Stomach (tissue), 4 donors: ENCODE measurements at regions not wholly inside any gene's neighbourhood (a gene's known extent, or its start where the extent isn't known, plus 50 kb on each side); places are given as distances from the start of the nearest gene placed in this dataset.

ENCODE experiments used
- EP300 ChIP-seq: sonication (generic); formaldehyde crosslinking; IDR thresholded peaks from one replicate; pipeline ENCODE4 v1.6.1; 2017; ENCODE audit warnings: antibody characterized with exemption
- POLR2A ChIP-seq, 4 donors: fragments of 450-650 bp; IDR thresholded peaks; one replicate each; pipeline ENCODE4 v1.6.1; 2016; ENCODE audit warnings: antibody characterized with exemption in 4 of 4, control low read depth in 2 of 4, mild to moderate bottlenecking in 1 of 4, moderate library complexity in 1 of 4
- POLR2AphosphoS5 ChIP-seq, 3 donors: sonication (generic); formaldehyde crosslinking; IDR thresholded peaks; one replicate each; pipeline ENCODE4 v1.6.1; 2016; ENCODE audit warnings: antibody characterized with exemption in 3 of 3
- TF ChIP-seq, protein P1 (sequence below), 7 experiments: fragments of 450-650 bp in 4 of 7; fragments of 200-600 bp in 3 of 7; sonication (generic) in 3 of 7; IDR thresholded peaks; one replicate each; pipeline ENCODE4 v1.5.1; 2016 to 2019; ENCODE audit warnings: antibody characterized with exemption in 7 of 7, control low read depth in 2 of 7, mild to moderate bottlenecking in 1 of 7

GRCh38 chr4:97028785-97029184 is 1114.5 kb downstream of the STPG2 start:
- no peak for TF ChIP-seq EP300
- TF ChIP-seq, protein P1, sequence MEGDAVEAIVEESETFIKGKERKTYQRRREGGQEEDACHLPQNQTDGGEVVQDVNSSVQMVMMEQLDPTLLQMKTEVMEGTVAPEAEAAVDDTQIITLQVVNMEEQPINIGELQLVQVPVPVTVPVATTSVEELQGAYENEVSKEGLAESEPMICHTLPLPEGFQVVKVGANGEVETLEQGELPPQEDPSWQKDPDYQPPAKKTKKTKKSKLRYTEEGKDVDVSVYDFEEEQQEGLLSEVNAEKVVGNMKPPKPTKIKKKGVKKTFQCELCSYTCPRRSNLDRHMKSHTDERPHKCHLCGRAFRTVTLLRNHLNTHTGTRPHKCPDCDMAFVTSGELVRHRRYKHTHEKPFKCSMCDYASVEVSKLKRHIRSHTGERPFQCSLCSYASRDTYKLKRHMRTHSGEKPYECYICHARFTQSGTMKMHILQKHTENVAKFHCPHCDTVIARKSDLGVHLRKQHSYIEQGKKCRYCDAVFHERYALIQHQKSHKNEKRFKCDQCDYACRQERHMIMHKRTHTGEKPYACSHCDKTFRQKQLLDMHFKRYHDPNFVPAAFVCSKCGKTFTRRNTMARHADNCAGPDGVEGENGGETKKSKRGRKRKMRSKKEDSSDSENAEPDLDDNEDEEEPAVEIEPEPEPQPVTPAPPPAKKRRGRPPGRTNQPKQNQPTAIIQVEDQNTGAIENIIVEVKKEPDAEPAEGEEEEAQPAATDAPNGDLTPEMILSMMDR (IDR thresholded peaks at IDR 0.05), result no peak
- TF ChIP-seq POLR2AphosphoS5 (IDR thresholded peaks at IDR 0.05), result no peak
- TF ChIP-seq POLR2A (IDR thresholded peaks at IDR 0.05), result no peak
